ENCODE measurements at regions not wholly inside any gene's neighbourhood (a gene's known extent, or its start where the extent isn't known, plus 50 kb on each side); places are given as distances from the start of the nearest gene placed in this dataset.

DNA sequence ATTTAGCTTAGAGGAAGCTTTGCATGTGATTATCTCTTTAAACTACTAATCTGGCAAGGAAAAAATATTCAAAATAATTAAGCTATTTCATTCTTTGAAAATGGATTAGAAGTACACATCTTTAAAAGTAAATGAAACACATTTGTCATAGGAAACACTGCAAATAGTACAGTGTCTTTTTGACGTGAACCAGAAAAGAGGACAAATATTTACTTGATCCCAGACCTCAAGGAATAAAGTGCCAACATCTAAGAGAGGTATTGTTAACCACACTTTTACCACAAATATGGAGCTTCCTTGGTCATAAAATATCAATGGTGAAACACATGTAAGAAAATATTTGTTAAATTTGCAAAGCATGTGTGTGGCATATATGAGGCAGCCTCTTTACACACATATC lies 159.9 kb downstream of the SNX7 start:
- TF ChIP-seq ZNF302 (CRISPR knock-in tag; IDR thresholded peaks at IDR 0.05) (no peak), RFX5 (IDR thresholded peaks at IDR 0.05) (no peak)

Data from A549 (cell line).